ENCODE measurements at regions not wholly inside any gene's neighbourhood (a gene's known extent, or its start where the extent isn't known, plus 50 kb on each side); places are given as distances from the start of the nearest gene placed in this dataset.

- no peak for DNase-seq
- Histone ChIP-seq H3K36me3 (no peaks in the 10 kb centered on the region), H3K4me1 (ENCODE audit: insufficient read depth) (no peaks in the 10 kb centered on the region), H3K27ac (no peak overlapping the region), H3K27me3 (no peaks in the 10 kb centered on the region), H3K4me3 (no peak overlapping the region), H3K9me3 (no peaks in the 10 kb centered on the region)
- intact Hi-C loops (cut with DNase I), result no loop called here
- TF ChIP-seq EP300 (IDR thresholded peaks at IDR 0.05) (no peak), CTCF (IDR thresholded peaks at IDR 0.05) (no peak), POLR2A (IDR thresholded peaks at IDR 0.05) (no peak)
- 83 to 91% (median 88%) methylated on average over 1 of the region's 1 CpG for WGBS, 3 donors
These were observed 220.0 kb upstream of the EGLN3 start for GRCh38 chr14:34170882-34171281.

- TF ChIP-seq EP300 (IDR thresholded peaks at IDR 0.05) (no peak), POLR2A (IDR thresholded peaks at IDR 0.05) (no peak), CTCF (IDR thresholded peaks at IDR 0.05) (no peak)
- no peaks in the 10 kb centered on the region for H3K4me1 ChIP-seq (ENCODE audit: insufficient read depth)
- 56 to 59% (median 59%) methylated on average over 3 of the region's 3 CpGs for WGBS, 3 donors
These were observed 218.7 kb upstream of the EGLN3 start for GRCh38 chr14:34169561-34169960.

GRCh38 chr14:34168656-34169055 is 217.8 kb upstream of the EGLN3 start:
- WGBS, 3 donors, result 73 to 78% (median 77%) methylated on average over 8 of the region's 8 CpGs
- DNase-seq, result no peak
- H3K27me3 ChIP-seq, result no peaks in the 10 kb centered on the region
- no peak overlapping the region for H3K27ac ChIP-seq
- intact Hi-C loops (cut with DNase I), result no loop called here
- H3K4me1 ChIP-seq (ENCODE audit: insufficient read depth), result no peaks in the 10 kb centered on the region
- no peak for TF ChIP-seq EP300 (IDR thresholded peaks at IDR 0.05)
- no peak for TF ChIP-seq POLR2A (IDR thresholded peaks at IDR 0.05)
- TF ChIP-seq CTCF (IDR thresholded peaks at IDR 0.05), result no peak
- no peaks in the 10 kb centered on the region for H3K36me3 ChIP-seq
- H3K9me3 ChIP-seq, result no peaks in the 10 kb centered on the region
- H3K4me3 ChIP-seq, result no peak overlapping the region

More at GRCh38 chr14:34169561-34169960, 218.7 kb upstream of the EGLN3 start:
- H3K27ac ChIP-seq, result no peak overlapping the region
- no peaks in the 10 kb centered on the region for H3K27me3 ChIP-seq
- H3K4me3 ChIP-seq, result no peak overlapping the region
- no peaks in the 10 kb centered on the region for H3K36me3 ChIP-seq
- H3K9me3 ChIP-seq, result no peaks in the 10 kb centered on the region
- DNase-seq, result no peak
- intact Hi-C loops (cut with DNase I), result no loop called here

- DNase-seq, result no peak
- Histone ChIP-seq H3K36me3 (no peaks in the 10 kb centered on the region), H3K27me3 (no peaks in the 10 kb centered on the region), H3K27ac (no peak overlapping the region), H3K4me1 (ENCODE audit: insufficient read depth) (no peaks in the 10 kb centered on the region), H3K4me3 (no peak overlapping the region), H3K9me3 (no peaks in the 10 kb centered on the region)
- intact Hi-C loops (cut with DNase I), result no loop called here
- no peak for TF ChIP-seq POLR2A (IDR thresholded peaks at IDR 0.05)
- no peak for TF ChIP-seq EP300 (IDR thresholded peaks at IDR 0.05)
- no peak for TF ChIP-seq CTCF (IDR thresholded peaks at IDR 0.05)
- WGBS, 3 donors, result 68 to 69% (median 69%) methylated on average over 5 of the region's 5 CpGs
These were observed 215.0 kb upstream of the EGLN3 start for GRCh38 chr14:34165847-34166350.
